Left lung (tissue), 4 donors: ENCODE measurements at regions not wholly inside any gene's neighbourhood (a gene's known extent, or its start where the extent isn't known, plus 50 kb on each side); places are given as distances from the start of the nearest gene placed in this dataset.

ENCODE experiments used
- ATAC-seq: fragments of 200-7000 bp; cut with Tn5 transposase; one replicate; pipeline ENCODE4 v1.9.1; 2020; ENCODE audit warnings: moderate library complexity
- DNase-seq, 4 donors: peaks; one replicate each; pipeline ENCODE4 v3.0.0-alpha.2; 2013 to 2020
- H3K27ac ChIP-seq, 2 donors: fragments of 200-600 bp; sonication (generic) in 1 of 2; one replicate each; pipeline versions ENCODE4 v1.5.0 to v1.8.0; 2020 to 2021
- H3K27me3 ChIP-seq, 2 donors: fragments of 200-600 bp; sonication (generic) in 1 of 2; one replicate each; pipeline versions ENCODE4 v1.5.0 to v1.8.0; 2020 to 2021
- H3K36me3 ChIP-seq, 2 donors: fragments of 200-600 bp; sonication (generic) in 1 of 2; one replicate each; pipeline versions ENCODE4 v1.5.0 to v1.8.0; 2020 to 2021
- H3K4me1 ChIP-seq, 2 donors: fragments of 200-600 bp; one replicate each; pipeline ENCODE4 v1.8.0; 2021
- H3K4me3 ChIP-seq, 2 donors: fragments of 200-600 bp; sonication (generic) in 1 of 2; one replicate each; pipeline versions ENCODE4 v1.5.0 to v1.8.0; 2020 to 2021; ENCODE audit warnings: mild to moderate bottlenecking in 1 of 2
- H3K9me3 ChIP-seq, 2 donors: fragments of 200-600 bp; sonication (generic) in 1 of 2; one replicate each; pipeline versions ENCODE4 v1.5.0 to v1.8.0; 2020 to 2021
- intact Hi-C, 2 donors: fragments of 100-400 bp; cut with DNase I; formaldehyde crosslinking; loops; one replicate each; pipeline versions ENCODE4 v1.11.2 to v1.14.2; 2022
- TF ChIP-seq, protein P1 (sequence below), 2 donors: fragments of 200-600 bp; sonication (generic) in 1 of 2; IDR thresholded peaks; one replicate each; pipeline versions ENCODE4 v1.5.0 to v1.8.0; 2021; ENCODE audit warnings: antibody characterized with exemption in 2 of 2
- donor health status: DM: no; HTN: yes; CAD: no.
- donor health status: DM: no; HTN: no; CAD: no.

DNA sequence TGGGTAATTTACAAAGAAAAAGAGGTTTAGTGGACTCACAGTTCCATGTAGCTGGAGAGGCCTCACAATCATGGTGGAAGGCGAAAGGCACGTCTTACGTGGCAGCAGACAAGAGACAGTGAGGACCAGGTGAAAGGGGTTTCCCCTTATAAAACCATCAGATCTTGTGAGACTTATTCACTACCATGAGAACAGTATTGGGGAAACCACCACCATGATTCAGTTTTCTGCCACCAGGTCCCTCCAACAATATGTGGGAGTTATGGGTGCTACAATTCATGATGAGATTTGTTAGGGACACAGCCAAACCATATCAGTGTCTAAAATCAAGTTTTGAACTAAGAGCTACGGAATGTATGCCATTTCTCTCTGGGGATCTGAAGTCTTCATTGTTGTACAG, 354.8 kb upstream of the C2CD4B start:
- TF ChIP-seq, protein P1, sequence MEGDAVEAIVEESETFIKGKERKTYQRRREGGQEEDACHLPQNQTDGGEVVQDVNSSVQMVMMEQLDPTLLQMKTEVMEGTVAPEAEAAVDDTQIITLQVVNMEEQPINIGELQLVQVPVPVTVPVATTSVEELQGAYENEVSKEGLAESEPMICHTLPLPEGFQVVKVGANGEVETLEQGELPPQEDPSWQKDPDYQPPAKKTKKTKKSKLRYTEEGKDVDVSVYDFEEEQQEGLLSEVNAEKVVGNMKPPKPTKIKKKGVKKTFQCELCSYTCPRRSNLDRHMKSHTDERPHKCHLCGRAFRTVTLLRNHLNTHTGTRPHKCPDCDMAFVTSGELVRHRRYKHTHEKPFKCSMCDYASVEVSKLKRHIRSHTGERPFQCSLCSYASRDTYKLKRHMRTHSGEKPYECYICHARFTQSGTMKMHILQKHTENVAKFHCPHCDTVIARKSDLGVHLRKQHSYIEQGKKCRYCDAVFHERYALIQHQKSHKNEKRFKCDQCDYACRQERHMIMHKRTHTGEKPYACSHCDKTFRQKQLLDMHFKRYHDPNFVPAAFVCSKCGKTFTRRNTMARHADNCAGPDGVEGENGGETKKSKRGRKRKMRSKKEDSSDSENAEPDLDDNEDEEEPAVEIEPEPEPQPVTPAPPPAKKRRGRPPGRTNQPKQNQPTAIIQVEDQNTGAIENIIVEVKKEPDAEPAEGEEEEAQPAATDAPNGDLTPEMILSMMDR (IDR thresholded peaks at IDR 0.05): no peak
- DNase-seq (no peak), ATAC-seq (no peak)
- Histone ChIP-seq H3K4me1 (no peaks in the 10 kb centered on the region), H3K27ac (no peak overlapping the region), H3K36me3 (no peaks in the 10 kb centered on the region), H3K9me3 (no peaks in the 10 kb centered on the region), H3K27me3 (no peaks in the 10 kb centered on the region), H3K4me3 (no peak overlapping the region)
- intact Hi-C loops: no loop called here

DNA sequence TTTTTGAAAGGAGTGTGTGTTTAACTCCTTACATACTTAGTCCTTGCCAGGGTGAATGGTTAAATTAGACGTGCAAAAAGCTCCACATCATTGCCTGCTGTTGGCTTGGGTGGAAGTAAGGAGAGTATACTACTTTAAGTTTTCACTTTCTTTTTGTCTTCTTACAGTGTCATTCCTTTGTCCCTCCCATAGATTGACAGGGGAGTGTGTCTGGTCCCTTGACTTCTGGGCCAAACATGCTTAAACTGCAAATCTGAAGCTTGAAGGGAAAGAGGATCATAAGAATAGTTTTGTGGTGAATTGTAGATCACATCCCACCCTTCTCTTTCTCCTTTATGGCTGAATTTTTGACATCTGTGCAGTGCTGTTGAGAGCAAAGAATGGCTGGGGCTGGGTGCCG, 355.8 kb upstream of the C2CD4B start:
- Histone ChIP-seq H3K9me3 (no peaks in the 10 kb centered on the region), H3K27me3 (no peaks in the 10 kb centered on the region), H3K27ac (no peak overlapping the region), H3K4me1 (no peaks in the 10 kb centered on the region), H3K4me3 (no peak overlapping the region), H3K36me3 (no peaks in the 10 kb centered on the region)
- intact Hi-C loops: no loop called here
- TF ChIP-seq, protein P1 (IDR thresholded peaks at IDR 0.05): no peak
- DNase-seq (no peak), ATAC-seq (no peak)

DNA sequence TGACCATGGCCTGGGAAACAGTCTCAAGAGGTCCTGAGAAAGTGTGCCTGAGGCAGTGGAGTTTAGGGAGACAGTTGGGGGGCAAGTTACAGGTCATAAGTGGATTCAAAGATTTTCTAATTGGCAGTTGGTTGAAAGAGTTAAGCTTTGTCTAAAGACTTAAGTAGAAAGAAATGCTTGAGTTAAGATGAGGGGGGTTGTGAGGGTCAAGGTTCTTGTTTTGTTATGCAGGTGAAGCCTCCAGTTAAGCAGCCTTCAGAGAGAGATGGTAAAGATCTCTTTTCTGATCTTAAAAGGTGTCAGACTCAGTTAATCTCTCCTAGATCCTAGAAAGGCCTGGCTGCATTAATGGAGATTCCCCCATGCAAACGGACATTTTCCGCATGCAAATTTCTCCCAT, 356.3 kb upstream of the C2CD4B start:
- Histone ChIP-seq H3K27me3 (no peaks in the 10 kb centered on the region), H3K4me1 (no peaks in the 10 kb centered on the region), H3K9me3 (no peaks in the 10 kb centered on the region), H3K36me3 (no peaks in the 10 kb centered on the region), H3K4me3 (no peak overlapping the region), H3K27ac (no peak overlapping the region)
- ATAC-seq (no peak), DNase-seq (no peak)
- TF ChIP-seq, protein P1 (IDR thresholded peaks at IDR 0.05): no peak
- intact Hi-C loops: no loop called here

DNA sequence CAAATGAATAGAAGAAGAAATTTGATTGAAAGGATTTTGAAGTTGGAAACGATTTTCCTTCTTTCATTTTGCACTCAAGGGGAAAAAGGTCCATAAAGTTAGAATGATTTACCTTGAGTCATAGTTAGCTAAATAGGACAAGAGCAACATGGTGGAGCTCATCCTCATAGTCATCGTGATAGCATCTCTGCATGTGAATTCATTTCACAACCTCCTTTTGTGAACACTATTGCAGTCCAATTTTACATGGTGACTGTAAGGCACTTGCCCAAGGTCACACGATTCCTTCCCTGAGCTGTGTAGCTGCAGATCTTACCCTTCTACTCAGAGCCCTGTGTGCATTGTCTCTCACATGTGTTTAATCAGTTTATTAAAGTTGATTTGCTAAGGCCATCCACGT, 359.8 kb upstream of the C2CD4B start:
- ATAC-seq: no peak
- Histone ChIP-seq H3K36me3 (no peaks in the 10 kb centered on the region), H3K4me3 (no peak overlapping the region), H3K27ac (no peak overlapping the region), H3K27me3 (no peaks in the 10 kb centered on the region), H3K9me3 (no peaks in the 10 kb centered on the region), H3K4me1 (no peaks in the 10 kb centered on the region)
- TF ChIP-seq, protein P1 (IDR thresholded peaks at IDR 0.05): no peak
- no peak for DNase-seq
- intact Hi-C loops: no loop called here

DNA sequence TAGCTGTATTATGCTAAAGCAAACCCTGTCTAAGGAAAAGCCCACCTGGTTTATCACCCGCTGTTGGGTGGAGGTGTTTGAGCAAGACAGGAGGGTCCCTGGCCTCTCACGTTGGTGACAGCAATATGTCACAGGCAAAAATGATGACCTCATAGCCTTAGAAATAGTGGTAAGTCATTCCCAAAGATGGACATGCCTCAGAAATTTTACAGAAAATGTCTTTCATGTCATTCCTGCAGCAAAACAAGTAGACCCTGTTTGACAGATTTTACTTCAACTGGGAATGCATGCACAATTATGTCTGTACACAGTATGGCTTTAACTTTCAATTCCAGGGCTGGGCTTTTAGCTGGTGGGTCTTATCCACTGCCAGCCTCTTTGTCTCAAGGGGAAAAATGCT, 362.3 kb upstream of the C2CD4B start:
- H3K4me1 ChIP-seq: no peaks in the 10 kb centered on the region
- ATAC-seq (no peak), DNase-seq (no peak)
- H3K27me3 ChIP-seq: no peaks in the 10 kb centered on the region
- TF ChIP-seq, protein P1 (IDR thresholded peaks at IDR 0.05): no peak
- no peak overlapping the region for H3K27ac ChIP-seq
- H3K36me3 ChIP-seq: no peaks in the 10 kb centered on the region
- H3K4me3 ChIP-seq: no peak overlapping the region
- no peaks in the 10 kb centered on the region for H3K9me3 ChIP-seq
- intact Hi-C loops: no loop called here
